OCI-LY1 (cell line): ENCODE measurements at regions not wholly inside any gene's neighbourhood (a gene's known extent, or its start where the extent isn't known, plus 50 kb on each side); places are given as distances from the start of the nearest gene placed in this dataset.

ENCODE experiments used
- H2AFZ ChIP-seq: fragments of 200-600 bp; sonication (generic), shearing (Covaris generic); 2 replicates; pipeline ENCODE4 v1.6.0; 2014; ENCODE audit warnings: antibody characterized with exemption, mild to moderate bottlenecking, low read length
- H3F3A ChIP-seq: fragments of 200-600 bp; sonication (generic), shearing (Covaris generic); 2 replicates; pipeline ENCODE4 v1.6.0; 2014; ENCODE audit warnings: mild to moderate bottlenecking, antibody characterized with exemption, low read length, moderate library complexity; ENCODE audit not compliant: insufficient read depth
- H3K27ac ChIP-seq: fragments of 200-600 bp; sonication (generic); 2 replicates; pipeline ENCODE4 v1.5.1; 2014; ENCODE audit warnings: low read length, mixed run types, mild to moderate bottlenecking, low read depth; ENCODE audit not compliant: poor library complexity, severe bottlenecking
- H3K27me3 ChIP-seq: fragments of 200-600 bp; sonication (generic); 2 replicates; pipeline ENCODE4 v1.6.0; 2014; ENCODE audit warnings: antibody characterized with exemption, mild to moderate bottlenecking, low read length, moderate library complexity; ENCODE audit not compliant: insufficient read depth
- H3K36me3 ChIP-seq: fragments of 200-600 bp; sonication (generic); 2 replicates; pipeline ENCODE4 v1.6.1; 2014; ENCODE audit warnings: mild to moderate bottlenecking, antibody characterized with exemption, low read length, moderate library complexity, mixed read lengths; ENCODE audit not compliant: insufficient read depth
- H3K4me1 ChIP-seq: fragments of 200-600 bp; sonication (generic); 2 replicates; pipeline ENCODE4 v1.5.1; 2014; ENCODE audit warnings: mild to moderate bottlenecking, low read length, moderate library complexity; ENCODE audit not compliant: insufficient read depth, severe bottlenecking
- H3K4me2 ChIP-seq: fragments of 200-600 bp; sonication (generic), shearing (Covaris generic); 2 replicates; pipeline ENCODE4 v1.6.1; 2014; ENCODE audit warnings: low read length
- H3K4me3 ChIP-seq: fragments of 200-600 bp; sonication (generic); 2 replicates; pipeline ENCODE4 v1.5.1; 2014; ENCODE audit warnings: low read length, low read depth, mild to moderate bottlenecking, mixed read lengths; ENCODE audit not compliant: poor library complexity, severe bottlenecking
- H3K79me2 ChIP-seq: fragments of 200-600 bp; shearing (Covaris generic); 2 replicates; pipeline ENCODE4 v1.6.1; 2016; ENCODE audit warnings: mixed run types, low read length, mixed read lengths; ENCODE audit not compliant: insufficient read depth
- H3K9ac ChIP-seq: fragments of 200-600 bp; sonication (generic), shearing (Covaris generic); 2 replicates; pipeline ENCODE4 v1.6.1; 2014; ENCODE audit warnings: mild to moderate bottlenecking, low read length, mixed read lengths
- H3K9me2 ChIP-seq: fragments of 200-600 bp; sonication (generic), shearing (Covaris generic); 2 replicates; pipeline ENCODE4 v1.6.1; 2014; ENCODE audit warnings: low read depth, mild to moderate bottlenecking, low read length, mixed read lengths
- H3K9me3 ChIP-seq: fragments of 200-600 bp; shearing (Covaris generic); 2 replicates; pipeline ENCODE4 v1.6.1; 2014; ENCODE audit warnings: low read length, mixed read lengths
- H4K20me1 ChIP-seq: fragments of 200-600 bp; sonication (generic), shearing (Covaris generic); 2 replicates; pipeline ENCODE4 v1.6.0; 2016; ENCODE audit warnings: mild to moderate bottlenecking, low read length; ENCODE audit not compliant: insufficient read depth
- EZH2 ChIP-seq: fragments of 200-600 bp; sonication (generic), shearing (Covaris generic); IDR thresholded peaks from 2 replicates; pipeline ENCODE4 v1.8.0; 2017; ENCODE audit warnings: borderline replicate concordance, mixed run types, mild to moderate bottlenecking, antibody characterized with exemption, low read length, moderate library complexity, mixed read lengths
- TF ChIP-seq, protein P1 (sequence below): fragments of 200-600 bp; sonication (generic), shearing (Covaris generic); IDR thresholded peaks from 2 replicates; pipeline ENCODE4 v1.5.1; 2017; ENCODE audit warnings: mild to moderate bottlenecking, antibody characterized with exemption, low read length, moderate library complexity, mixed read lengths

DNA sequence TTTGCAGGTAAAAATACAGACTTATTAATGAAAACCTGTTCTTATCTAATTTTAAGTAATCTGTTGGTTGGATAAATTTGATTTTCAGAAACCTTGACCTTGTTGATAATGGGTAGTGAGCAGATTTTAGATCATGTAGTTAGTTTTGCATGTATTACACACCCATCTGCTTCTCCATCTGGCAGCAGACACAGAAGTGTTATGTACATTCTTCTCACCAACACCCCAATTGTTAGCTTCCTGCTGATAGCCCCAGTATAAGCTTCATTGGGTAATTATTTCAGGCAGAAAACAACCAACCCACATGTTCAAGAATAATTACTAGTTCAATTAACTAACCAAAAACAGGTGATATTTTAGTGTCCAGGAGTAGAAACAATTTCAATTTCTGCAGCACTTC lies 1740.5 kb upstream of the AGA start:
- Histone ChIP-seq H3K27ac (no peak overlapping the region), H3K4me3 (no peak overlapping the region), H3K9ac (no peak overlapping the region), H3K9me2 (no peaks in the 10 kb centered on the region), H3K9me3 (no peaks in the 10 kb centered on the region), H3K27me3 (no peaks in the 10 kb centered on the region), H3K4me1 (no peaks in the 10 kb centered on the region), H3F3A (no peaks in the 10 kb centered on the region), H3K36me3 (no peaks in the 10 kb centered on the region), H2AFZ (no peak overlapping the region), H3K79me2 (no peaks in the 10 kb centered on the region), H4K20me1 (no peaks in the 10 kb centered on the region), H3K4me2 (no peak overlapping the region)
- no peak for TF ChIP-seq EZH2
- TF ChIP-seq, protein P1, sequence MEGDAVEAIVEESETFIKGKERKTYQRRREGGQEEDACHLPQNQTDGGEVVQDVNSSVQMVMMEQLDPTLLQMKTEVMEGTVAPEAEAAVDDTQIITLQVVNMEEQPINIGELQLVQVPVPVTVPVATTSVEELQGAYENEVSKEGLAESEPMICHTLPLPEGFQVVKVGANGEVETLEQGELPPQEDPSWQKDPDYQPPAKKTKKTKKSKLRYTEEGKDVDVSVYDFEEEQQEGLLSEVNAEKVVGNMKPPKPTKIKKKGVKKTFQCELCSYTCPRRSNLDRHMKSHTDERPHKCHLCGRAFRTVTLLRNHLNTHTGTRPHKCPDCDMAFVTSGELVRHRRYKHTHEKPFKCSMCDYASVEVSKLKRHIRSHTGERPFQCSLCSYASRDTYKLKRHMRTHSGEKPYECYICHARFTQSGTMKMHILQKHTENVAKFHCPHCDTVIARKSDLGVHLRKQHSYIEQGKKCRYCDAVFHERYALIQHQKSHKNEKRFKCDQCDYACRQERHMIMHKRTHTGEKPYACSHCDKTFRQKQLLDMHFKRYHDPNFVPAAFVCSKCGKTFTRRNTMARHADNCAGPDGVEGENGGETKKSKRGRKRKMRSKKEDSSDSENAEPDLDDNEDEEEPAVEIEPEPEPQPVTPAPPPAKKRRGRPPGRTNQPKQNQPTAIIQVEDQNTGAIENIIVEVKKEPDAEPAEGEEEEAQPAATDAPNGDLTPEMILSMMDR, result no peak

DNA sequence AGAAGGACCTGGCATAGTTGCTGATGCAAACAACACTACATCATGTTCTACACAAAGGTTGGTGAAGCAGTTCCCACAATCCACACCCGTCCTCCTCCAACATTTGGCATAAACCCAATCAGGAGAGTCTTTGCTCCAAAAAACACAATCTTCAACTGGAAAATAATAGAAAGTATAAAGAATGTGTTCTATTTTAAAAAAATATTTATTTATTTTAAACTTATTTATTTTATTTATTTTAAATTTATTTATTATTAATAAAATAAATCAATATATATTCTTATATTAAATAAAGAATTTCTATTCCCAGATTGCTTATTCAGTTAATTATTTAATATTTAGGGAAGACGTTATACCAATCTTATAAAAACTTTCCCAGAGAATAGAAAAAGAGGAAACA lies 1753.7 kb upstream of the AGA start:
- no peaks in the 10 kb centered on the region for H4K20me1 ChIP-seq
- H3K4me2 ChIP-seq, result no peak overlapping the region
- no peak overlapping the region for H3K9ac ChIP-seq
- no peaks in the 10 kb centered on the region for H3F3A ChIP-seq
- no peak overlapping the region for H3K4me3 ChIP-seq
- no peaks in the 10 kb centered on the region for H3K9me2 ChIP-seq
- H3K36me3 ChIP-seq, result no peaks in the 10 kb centered on the region
- H3K79me2 ChIP-seq, result no peaks in the 10 kb centered on the region
- H3K27me3 ChIP-seq, result no peaks in the 10 kb centered on the region
- TF ChIP-seq EZH2, result no peak
- TF ChIP-seq, protein P1, result no peak
- no peaks in the 10 kb centered on the region for H3K9me3 ChIP-seq
- no peak overlapping the region for H2AFZ ChIP-seq
- no peaks in the 10 kb centered on the region for H3K4me1 ChIP-seq
- H3K27ac ChIP-seq, result no peak overlapping the region

DNA sequence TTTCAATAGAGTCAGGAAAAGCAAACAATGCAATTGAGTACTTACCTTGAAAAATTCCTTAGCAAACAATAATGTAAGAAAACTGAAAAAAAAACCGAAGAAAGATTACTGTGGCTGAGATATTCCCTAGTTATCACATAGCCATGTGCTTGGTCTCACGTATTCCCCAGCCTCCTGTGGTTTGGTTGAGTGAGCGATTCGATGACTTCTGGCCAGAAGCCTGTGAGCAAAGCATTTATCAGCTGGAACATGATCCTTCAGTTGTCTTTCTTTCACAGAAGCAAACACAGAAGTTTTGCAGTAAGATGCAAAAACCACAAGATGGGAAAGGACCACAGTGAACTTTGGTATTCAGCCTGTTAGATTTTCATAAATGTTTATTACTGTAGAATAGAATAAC lies 1754.3 kb upstream of the AGA start:
- Histone ChIP-seq H3K9ac (no peak overlapping the region), H3K9me3 (no peaks in the 10 kb centered on the region), H3K4me3 (no peak overlapping the region), H3K9me2 (no peaks in the 10 kb centered on the region), H3K4me1 (no peaks in the 10 kb centered on the region), H3F3A (no peaks in the 10 kb centered on the region), H3K27ac (no peak overlapping the region), H3K4me2 (no peak overlapping the region), H2AFZ (no peak overlapping the region), H3K27me3 (no peaks in the 10 kb centered on the region), H3K79me2 (no peaks in the 10 kb centered on the region), H3K36me3 (no peaks in the 10 kb centered on the region), H4K20me1 (no peaks in the 10 kb centered on the region)
- no peak for TF ChIP-seq EZH2
- TF ChIP-seq, protein P1, result no peak
